Glutamatergic neuron (in vitro differentiated cells): ENCODE measurements at regions not wholly inside any gene's neighbourhood (a gene's known extent, or its start where the extent isn't known, plus 50 kb on each side); places are given as distances from the start of the nearest gene placed in this dataset.

Experiments used
- DNase-seq: peaks from one replicate; pipeline ENCODE4 v3.0.0; 2022
- H3K27ac Mint-ChIP-seq: one replicate; pipeline ENCODE4 v1.8.0; 2020; ENCODE audit warnings: mild to moderate bottlenecking, mixed read lengths, inconsistent platforms; ENCODE audit not compliant: unreplicated experiment
- H3K27me3 Mint-ChIP-seq: one replicate; pipeline ENCODE4 v1.8.0; 2020; ENCODE audit warnings: mild to moderate bottlenecking, moderate library complexity, mixed read lengths, inconsistent platforms; ENCODE audit not compliant: unreplicated experiment
- H3K36me3 Mint-ChIP-seq: one replicate; pipeline ENCODE4 v1.8.0; 2020; ENCODE audit warnings: mild to moderate bottlenecking, mixed read lengths, inconsistent platforms; ENCODE audit not compliant: unreplicated experiment
- H3K4me1 Mint-ChIP-seq: one replicate; pipeline ENCODE4 v1.8.0; 2020; ENCODE audit warnings: mild to moderate bottlenecking, low read depth, mixed read lengths, inconsistent platforms; ENCODE audit not compliant: unreplicated experiment
- H3K4me3 Mint-ChIP-seq: one replicate; pipeline ENCODE4 v1.8.0; 2020; ENCODE audit warnings: mild to moderate bottlenecking, mixed read lengths, inconsistent platforms; ENCODE audit not compliant: unreplicated experiment
- H3K9me3 Mint-ChIP-seq: one replicate; pipeline ENCODE4 v1.8.0; 2020; ENCODE audit warnings: mild to moderate bottlenecking, moderate library complexity, mixed read lengths, inconsistent platforms; ENCODE audit not compliant: unreplicated experiment
- CTCF ChIP-seq: fragments of 200-600 bp; sonication (generic); IDR thresholded peaks from one replicate; pipeline ENCODE4 v1.5.0; 2021; ENCODE audit not compliant: partially characterized antibody, unreplicated experiment

GRCh38 chr6:122859676-122860075 is 70.6 kb downstream of the SMPDL3A start:
- peaks cover 2% of the 10 kb centered on the region for H3K27me3 Mint-ChIP-seq
- no peak overlapping the region for H3K4me3 Mint-ChIP-seq
- no peak for DNase-seq
- no peaks in the 10 kb centered on the region for H3K36me3 Mint-ChIP-seq
- H3K4me1 Mint-ChIP-seq: peaks cover 2% of the 10 kb centered on the region
- TF ChIP-seq CTCF: no peak
- no peaks in the 10 kb centered on the region for H3K9me3 Mint-ChIP-seq
- H3K27ac Mint-ChIP-seq: no peak overlapping the region

- Mint-ChIP-seq H3K4me1 (peaks cover 2% of the 10 kb centered on the region), H3K27ac (no peak overlapping the region), H3K9me3 (no peaks in the 10 kb centered on the region), H3K4me3 (no peak overlapping the region), H3K36me3 (no peaks in the 10 kb centered on the region), H3K27me3 (peaks cover 2% of the 10 kb centered on the region)
- no peak for TF ChIP-seq CTCF
- DNase-seq: no peak
Observed at GRCh38 chr6:122861594-122861993, 72.5 kb downstream of the SMPDL3A start.

GRCh38 chr6:122868137-122868536 is 79.1 kb downstream of the SMPDL3A start:
- no peak for TF ChIP-seq CTCF
- Mint-ChIP-seq H3K4me3 (no peak overlapping the region), H3K9me3 (peaks cover 2% of the 10 kb centered on the region), H3K27me3 (no peaks in the 10 kb centered on the region), H3K27ac (no peak overlapping the region), H3K4me1 (peaks cover 2% of the 10 kb centered on the region), H3K36me3 (no peaks in the 10 kb centered on the region)
- DNase-seq: no peak

- Mint-ChIP-seq H3K9me3 (peaks cover 2% of the 10 kb centered on the region), H3K4me1 (peaks cover 4% of the 10 kb centered on the region), H3K36me3 (no peaks in the 10 kb centered on the region), H3K27ac (no peak overlapping the region), H3K4me3 (no peak overlapping the region), H3K27me3 (no peaks in the 10 kb centered on the region)
- peak; percentile 32 for DNase-seq
- peak; percentile 48 for TF ChIP-seq CTCF
Observed at GRCh38 chr6:122869437-122870024, 80.5 kb downstream of the SMPDL3A start.

- no peak for DNase-seq
- Mint-ChIP-seq H3K4me1 (peaks cover 4% of the 10 kb centered on the region), H3K27me3 (no peaks in the 10 kb centered on the region), H3K9me3 (peaks cover 2% of the 10 kb centered on the region), H3K36me3 (no peaks in the 10 kb centered on the region), H3K27ac (no peak overlapping the region), H3K4me3 (no peak overlapping the region)
- no peak for TF ChIP-seq CTCF
Observed at GRCh38 chr6:122871079-122871478, 82.0 kb downstream of the SMPDL3A start.
